GM18508 (cell line): ENCODE measurements at regions not wholly inside any gene's neighbourhood (a gene's known extent, or its start where the extent isn't known, plus 50 kb on each side); places are given as distances from the start of the nearest gene placed in this dataset.
"Not testable (repeated sequence)": the region's sequence is repeated elsewhere in the genome, so short reads cannot be mapped to it uniquely, and the experiment has no call there.

Source experiments
- ATAC-seq: cut with Tn5 transposase; IDR thresholded peaks from one replicate; pipeline ENCODE4 v1.9.1; 2021; ENCODE audit warnings: moderate number of reproducible peaks; ENCODE audit not compliant: insufficient read depth, unreplicated experiment

- not testable (repeated sequence) for ATAC-seq
Measured at GRCh38 chr6:169856442-169857342, 105.3 kb downstream of the ERMARD start.

DNA sequence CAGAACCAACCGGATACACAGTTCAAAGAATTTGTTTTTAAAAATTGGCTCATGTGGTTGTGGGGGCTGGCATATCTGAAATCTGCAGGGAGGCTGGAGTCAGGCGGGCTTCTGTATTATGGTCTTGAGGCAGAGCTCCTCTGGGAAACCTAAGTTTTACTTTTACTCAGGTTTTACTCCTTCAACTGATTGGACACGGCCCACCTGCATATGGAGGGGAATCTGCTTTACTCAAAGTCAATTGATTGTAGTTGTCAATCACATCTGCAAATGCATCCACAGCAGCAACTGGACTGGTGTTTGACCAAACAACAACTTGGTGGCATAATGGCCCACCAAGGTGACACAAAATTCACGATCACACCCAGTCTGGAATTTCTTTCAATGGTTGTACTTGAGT, 103.4 kb downstream of the ERMARD start:
- no peak for ATAC-seq

DNA sequence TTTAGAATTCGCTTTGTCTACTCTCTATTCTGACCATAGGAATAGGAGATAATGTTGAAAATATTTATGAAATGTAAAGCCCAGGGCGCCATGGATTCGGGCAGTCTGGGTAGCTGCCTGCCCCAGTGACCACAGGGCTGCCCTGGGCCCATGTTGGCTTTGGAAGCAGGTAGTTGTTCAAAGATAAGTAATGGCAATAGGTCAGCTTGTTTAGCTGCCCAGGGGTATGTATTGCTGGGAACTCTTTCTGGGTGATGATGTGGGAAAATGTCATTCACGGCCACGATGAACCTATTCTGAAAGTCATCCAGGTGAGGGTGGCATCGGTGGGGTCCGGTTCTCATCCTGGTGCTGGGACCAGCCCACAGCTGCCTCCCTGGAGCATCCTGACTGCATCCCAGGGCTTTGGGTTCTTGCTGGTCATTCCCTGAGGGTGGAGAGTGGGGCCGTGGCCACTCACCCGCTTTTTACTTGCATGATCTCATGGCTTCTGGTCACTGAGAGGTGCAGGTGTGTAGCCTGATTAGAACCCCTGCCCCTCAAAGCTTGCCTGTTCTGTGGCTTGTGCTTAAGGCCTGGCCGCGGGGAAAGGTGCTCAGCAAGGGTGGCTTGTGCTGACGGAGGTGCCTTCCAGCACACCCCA, 102.8 kb downstream of the ERMARD start:
- no peak for ATAC-seq

DNA sequence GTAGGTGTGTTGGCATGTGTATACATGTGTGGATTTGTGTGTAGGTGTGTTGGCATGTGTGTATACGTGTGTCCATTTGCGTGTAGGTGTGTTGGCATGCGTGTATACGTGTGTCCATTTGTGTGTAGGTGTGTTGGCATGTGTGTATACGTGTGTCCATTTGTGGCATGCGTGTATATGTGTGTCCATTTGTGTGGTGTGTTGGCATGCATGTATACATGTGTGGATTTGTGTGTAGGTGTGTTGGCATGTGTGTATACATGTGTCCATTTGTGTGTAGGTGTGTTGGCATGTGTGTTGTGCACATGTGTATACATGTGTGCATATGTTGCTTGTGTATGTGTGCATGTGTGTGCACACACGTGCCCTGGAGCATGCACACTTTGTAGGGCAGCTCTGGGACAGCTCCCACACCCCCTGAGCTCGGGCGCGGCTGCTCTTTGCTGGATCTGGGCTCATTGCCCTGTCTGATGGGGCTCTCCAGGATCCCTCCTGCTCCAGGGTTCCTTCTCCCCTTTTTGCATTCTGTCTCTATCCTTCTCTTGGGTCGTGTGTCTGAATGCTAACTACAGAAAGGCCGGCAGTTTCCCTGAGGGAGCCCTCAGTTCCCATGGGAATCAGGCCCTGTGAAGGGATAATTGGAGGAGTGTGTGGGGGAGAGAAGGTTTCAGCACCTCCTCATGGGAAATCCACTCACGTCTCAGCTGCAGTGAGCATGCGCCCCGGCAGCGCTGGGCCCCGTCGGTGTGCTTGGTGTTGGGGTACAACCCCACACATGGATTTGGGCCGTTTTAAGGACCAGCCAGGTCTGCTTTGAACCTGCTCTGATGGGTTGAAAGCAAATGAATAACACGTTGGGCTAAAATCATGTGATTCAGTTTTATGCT, 102.0 kb downstream of the ERMARD start:
- no peak for ATAC-seq

GRCh38 chr6:169852504-169853195, 101.2 kb downstream of the ERMARD start:
- ATAC-seq = no peak

DNA sequence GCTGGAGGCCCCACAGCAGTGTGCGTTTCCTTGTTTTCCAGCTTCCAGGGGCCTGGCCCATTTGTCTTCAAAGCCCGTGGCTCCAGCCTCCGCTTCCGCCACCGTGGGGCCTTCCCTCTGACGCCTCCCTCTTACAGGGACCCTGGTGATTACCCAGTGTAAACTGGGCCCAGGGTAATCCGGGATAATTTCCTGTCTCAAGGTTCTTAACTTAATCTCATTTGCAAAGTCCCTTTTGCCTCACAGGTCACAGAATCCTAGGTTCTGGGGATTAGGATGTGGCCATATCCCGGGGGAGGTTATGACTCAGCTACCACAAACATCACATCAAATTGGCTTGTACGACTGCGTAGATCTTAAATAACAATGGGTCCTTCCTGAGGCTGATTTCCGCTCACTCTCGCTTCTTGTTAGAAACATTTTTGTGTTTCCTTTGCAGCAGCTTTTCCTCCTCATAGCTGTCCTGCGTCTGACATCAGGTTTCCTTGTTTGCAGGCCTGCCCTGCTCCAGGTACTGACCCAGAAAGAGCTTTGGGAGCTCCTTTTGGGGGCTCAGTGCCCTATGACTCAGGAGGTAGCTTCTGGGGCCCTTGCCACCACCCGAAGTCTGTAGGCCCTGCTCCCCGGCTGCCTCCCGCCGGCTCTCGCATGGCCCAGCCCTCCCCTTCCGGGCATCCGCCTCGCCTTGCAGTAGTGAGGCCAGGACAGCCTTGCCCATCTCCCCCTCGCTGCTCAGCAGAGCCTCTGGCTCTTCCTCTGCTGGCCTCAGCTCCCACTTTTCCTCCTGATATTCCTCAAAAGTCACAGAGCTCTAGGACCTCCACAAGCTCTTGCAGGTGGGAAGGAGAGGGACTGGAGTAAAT, 100.5 kb downstream of the ERMARD start:
- no peak for ATAC-seq

DNA sequence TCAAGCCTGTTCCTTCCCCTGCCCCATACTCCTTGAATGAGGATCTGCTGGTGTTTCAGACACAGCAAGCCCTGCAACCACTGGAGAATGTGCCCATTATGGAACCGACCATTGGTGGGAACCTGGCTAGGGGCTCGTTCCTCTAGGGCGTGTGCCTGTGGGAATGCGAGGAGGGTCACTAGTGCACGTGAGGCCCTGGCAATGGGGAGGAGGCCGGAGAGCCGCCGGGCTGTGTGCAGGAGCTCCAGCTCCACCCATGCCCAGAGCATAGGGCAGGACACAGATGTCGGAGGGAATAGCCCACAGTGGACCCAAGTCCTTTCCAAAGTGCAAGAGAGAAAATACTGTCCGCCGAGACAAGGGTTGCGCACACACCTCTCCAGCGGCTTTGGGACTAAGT, 99.3 kb downstream of the ERMARD start:
- no peak for ATAC-seq

DNA sequence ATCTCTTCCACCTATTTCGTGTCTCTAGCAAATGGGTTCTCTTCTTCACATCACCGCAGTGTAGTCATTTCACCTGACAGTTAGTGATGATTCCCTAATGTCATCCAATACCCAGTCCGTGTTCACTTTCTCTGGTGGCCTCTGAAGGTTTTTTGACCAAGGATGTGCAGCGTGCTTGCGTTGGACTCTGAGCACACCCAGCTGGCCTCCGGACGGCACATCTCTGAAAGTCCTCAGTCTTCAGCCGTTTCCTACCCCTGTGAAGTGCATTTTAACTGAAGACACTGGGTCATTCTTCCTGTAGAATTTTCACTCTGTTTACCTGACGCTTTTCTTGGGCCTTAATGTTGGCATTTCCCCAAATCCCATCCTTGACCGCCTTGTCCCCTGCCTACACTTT, 98.7 kb downstream of the ERMARD start:
- ATAC-seq = no peak

- no peak for ATAC-seq
Measured at GRCh38 chr6:169849396-169849795, 98.0 kb downstream of the ERMARD start.

DNA sequence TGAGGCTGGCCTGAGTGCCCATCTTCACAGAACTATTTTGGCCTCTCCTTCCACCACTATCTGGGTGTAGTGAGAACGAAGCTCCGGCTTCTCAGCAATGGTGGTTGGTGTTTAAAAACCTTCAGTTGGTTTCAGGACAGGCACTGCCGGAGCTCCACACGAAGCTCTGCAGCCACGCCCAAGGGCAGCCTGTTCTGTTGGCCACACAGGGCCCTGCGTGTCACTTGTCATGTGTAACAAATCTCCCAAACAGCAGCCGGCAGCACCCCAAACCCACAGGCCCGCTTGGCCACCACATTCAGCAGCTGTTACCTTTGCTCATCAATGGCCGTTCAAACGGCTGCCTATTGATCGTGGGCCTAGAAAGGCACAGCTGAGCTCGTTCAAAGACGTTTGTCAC, 97.5 kb downstream of the ERMARD start:
- ATAC-seq = no peak

DNA sequence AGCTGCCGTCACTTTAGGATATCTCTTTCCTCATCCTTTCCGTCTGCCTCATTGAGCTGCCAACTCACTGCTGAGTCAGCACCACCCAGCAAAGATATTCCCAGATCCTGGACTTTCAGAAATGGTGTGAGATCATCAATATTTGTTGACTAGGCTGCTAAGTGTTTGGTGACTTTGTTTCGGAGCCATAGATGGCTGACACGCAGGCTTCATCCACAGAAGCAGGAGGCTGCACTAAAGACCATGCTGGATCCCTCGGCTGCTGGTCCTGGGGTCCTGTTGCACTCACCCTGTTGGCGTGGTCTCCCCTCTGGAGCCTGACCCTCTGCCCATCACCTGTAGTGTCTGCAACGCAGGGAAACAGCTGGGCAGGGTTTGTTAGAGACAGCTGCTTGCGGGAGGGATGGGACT, 96.5 kb downstream of the ERMARD start:
- no peak for ATAC-seq

GRCh38 chr6:169847141-169847674, 95.8 kb downstream of the ERMARD start:
- ATAC-seq = no peak

DNA sequence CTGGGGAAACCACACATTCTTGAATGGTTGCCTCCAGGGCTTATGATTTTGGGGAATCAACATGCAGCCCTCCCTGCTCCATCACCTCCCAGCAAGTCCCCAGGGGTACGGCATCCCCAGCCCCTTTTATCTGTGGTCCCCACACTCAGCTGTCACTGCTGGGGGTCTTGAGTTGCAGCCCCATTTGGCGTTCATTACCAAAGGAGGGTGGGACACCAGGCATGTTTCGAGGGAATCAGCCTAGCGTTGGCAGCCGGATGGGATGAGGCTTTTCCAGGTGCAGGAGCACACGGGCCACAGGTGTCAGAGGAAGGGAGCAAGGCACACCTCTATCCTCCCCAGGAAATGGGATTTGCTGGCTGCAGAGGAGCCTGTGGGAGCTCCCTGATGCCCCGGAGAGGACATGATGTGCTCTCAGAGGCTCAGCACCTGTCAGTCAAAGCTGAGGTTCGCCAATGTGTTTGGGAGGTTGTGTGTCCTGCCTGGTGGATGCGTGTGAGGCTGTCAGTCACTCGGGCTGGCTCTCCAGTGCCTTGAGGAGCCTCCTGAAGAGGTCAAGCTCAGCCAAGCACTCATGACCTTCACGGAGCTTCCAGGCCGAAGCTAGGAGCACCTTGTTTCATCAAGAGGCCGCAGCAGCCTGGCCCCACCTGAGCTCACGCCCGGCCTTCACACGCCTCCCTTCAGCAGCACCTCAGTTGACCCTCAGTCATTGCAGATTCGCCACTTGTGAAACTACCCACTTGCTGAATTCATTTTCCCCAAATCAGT, 95.0 kb downstream of the ERMARD start:
- no peak for ATAC-seq

GRCh38 chr6:169845426-169846285, 94.2 kb downstream of the ERMARD start:
- no peak for ATAC-seq

- no peak for ATAC-seq
Measured at GRCh38 chr6:169844946-169845345, 93.5 kb downstream of the ERMARD start.

- no peak for ATAC-seq
Measured at GRCh38 chr6:169843991-169844390, 92.6 kb downstream of the ERMARD start.

GRCh38 chr6:169843110-169843509, 91.7 kb downstream of the ERMARD start:
- no peak for ATAC-seq
